Gastrocnemius medialis (tissue), 4 donors: ENCODE measurements at regions not wholly inside any gene's neighbourhood (a gene's known extent, or its start where the extent isn't known, plus 50 kb on each side); places are given as distances from the start of the nearest gene placed in this dataset.
"Not testable (repeated sequence)": the region's sequence is repeated elsewhere in the genome, so short reads cannot be mapped to it uniquely, and the experiment has no call there.

Experiments
- POLR2A ChIP-seq, 2 donors: fragments of 450-650 bp; IDR thresholded peaks; one replicate each; pipeline ENCODE4 v1.6.1; 2017; ENCODE audit warnings: antibody characterized with exemption in 2 of 2, mild to moderate bottlenecking in 2 of 2, moderate library complexity in 2 of 2
- TF ChIP-seq, protein P1 (sequence below), 5 experiments: fragments of 450-650 bp in 3 of 5; fragments of 200-600 bp in 2 of 5; sonication (generic) in 2 of 5; IDR thresholded peaks in 4 of 5; conservative IDR thresholded peaks in 1 of 5; 1 replicate in 4 of 5; 2 replicates in 1 of 5; pipeline ENCODE4 v1.5.1; 2016 to 2019; ENCODE audit warnings: antibody characterized with exemption in 5 of 5, mild to moderate bottlenecking in 3 of 5, moderate library complexity in 3 of 5

DNA sequence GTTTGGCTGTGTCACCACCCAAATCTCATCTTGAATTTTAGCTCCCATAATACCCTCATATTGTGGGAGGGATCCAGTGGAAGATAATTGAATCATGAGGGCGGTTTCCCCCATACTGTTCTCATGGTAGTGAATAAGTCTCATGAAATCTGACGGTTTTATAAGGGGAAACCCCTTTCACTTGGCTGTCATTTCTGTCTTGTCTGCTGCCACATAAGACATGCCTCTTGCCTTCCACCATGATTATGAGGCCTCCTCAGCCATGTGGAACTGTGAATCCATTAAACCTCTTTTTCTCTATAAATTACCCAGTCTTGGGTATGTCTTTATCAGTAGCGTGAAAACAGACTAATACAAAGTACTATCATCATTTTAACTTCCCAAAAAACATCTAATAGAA lies 216.5 kb upstream of the SETMAR start:
- TF ChIP-seq, protein P1, sequence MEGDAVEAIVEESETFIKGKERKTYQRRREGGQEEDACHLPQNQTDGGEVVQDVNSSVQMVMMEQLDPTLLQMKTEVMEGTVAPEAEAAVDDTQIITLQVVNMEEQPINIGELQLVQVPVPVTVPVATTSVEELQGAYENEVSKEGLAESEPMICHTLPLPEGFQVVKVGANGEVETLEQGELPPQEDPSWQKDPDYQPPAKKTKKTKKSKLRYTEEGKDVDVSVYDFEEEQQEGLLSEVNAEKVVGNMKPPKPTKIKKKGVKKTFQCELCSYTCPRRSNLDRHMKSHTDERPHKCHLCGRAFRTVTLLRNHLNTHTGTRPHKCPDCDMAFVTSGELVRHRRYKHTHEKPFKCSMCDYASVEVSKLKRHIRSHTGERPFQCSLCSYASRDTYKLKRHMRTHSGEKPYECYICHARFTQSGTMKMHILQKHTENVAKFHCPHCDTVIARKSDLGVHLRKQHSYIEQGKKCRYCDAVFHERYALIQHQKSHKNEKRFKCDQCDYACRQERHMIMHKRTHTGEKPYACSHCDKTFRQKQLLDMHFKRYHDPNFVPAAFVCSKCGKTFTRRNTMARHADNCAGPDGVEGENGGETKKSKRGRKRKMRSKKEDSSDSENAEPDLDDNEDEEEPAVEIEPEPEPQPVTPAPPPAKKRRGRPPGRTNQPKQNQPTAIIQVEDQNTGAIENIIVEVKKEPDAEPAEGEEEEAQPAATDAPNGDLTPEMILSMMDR (IDR thresholded peaks at IDR 0.05 in 4 of 5, conservative IDR thresholded peaks at IDR 0.05 in 1 of 5) = not testable (repeated sequence)
- TF ChIP-seq POLR2A (IDR thresholded peaks at IDR 0.05) = not testable (repeated sequence)
